Spleen (tissue), 11 donors: ENCODE measurements at regions not wholly inside any gene's neighbourhood (a gene's known extent, or its start where the extent isn't known, plus 50 kb on each side); places are given as distances from the start of the nearest gene placed in this dataset.

ENCODE experiments used
- DNase-seq: peaks from one replicate; pipeline ENCODE4 v3.0.0-alpha.2; 2020
- H3K27ac ChIP-seq, 8 donors: fragments of 200-600 bp; sonication (generic) in 7 of 8; 1 replicate in 4 of 8; 2 replicates in 4 of 8; pipeline versions ENCODE4 v1.5.0 to v1.8.0; 2016 to 2021; ENCODE audit warnings: inconsistent platforms in 4 of 8, mild to moderate bottlenecking in 4 of 8, moderate library complexity in 1 of 8
- H3K27me3 ChIP-seq, 7 donors: fragments of 200-600 bp; sonication (generic) in 6 of 7; replicated peaks in 1 of 7; 1 replicate in 4 of 7; 2 replicates in 3 of 7; pipeline versions ENCODE4 v1.5.0 to v1.8.0; 2016 to 2021; ENCODE audit warnings: inconsistent platforms in 3 of 7, mild to moderate bottlenecking in 1 of 7
- H3K36me3 ChIP-seq, 6 donors: fragments of 200-600 bp; sonication (generic) in 5 of 6; 1 replicate in 4 of 6; 2 replicates in 2 of 6; pipeline versions ENCODE4 v1.5.0 to v1.8.0; 2016 to 2021; ENCODE audit warnings: inconsistent platforms in 2 of 6
- H3K4me1 ChIP-seq, 6 donors: fragments of 200-600 bp; sonication (generic) in 5 of 6; 1 replicate in 3 of 6; 2 replicates in 3 of 6; pipeline versions ENCODE4 v1.5.0 to v1.8.0; 2016 to 2021; ENCODE audit warnings: inconsistent platforms in 3 of 6
- H3K4me3 ChIP-seq, 8 donors: fragments of 200-600 bp; sonication (generic) in 7 of 8; 1 replicate in 4 of 8; 2 replicates in 4 of 8; pipeline versions ENCODE4 v1.5.0 to v1.8.0; 2016 to 2021; ENCODE audit warnings: inconsistent platforms in 4 of 8, mild to moderate bottlenecking in 4 of 8, moderate library complexity in 2 of 8
- H3K9me3 ChIP-seq, 8 donors: fragments of 200-600 bp; sonication (generic) in 7 of 8; 1 replicate in 4 of 8; 2 replicates in 4 of 8; pipeline versions ENCODE4 v1.5.0 to v1.8.0; 2016 to 2021; ENCODE audit warnings: inconsistent platforms in 4 of 8
- POLR2A ChIP-seq, 3 donors: fragments of 450-650 bp; IDR thresholded peaks; one replicate each; pipeline ENCODE4 v1.5.1; 2017; ENCODE audit warnings: antibody characterized with exemption in 3 of 3, mild to moderate bottlenecking in 1 of 3
- POLR2AphosphoS5 ChIP-seq, 3 donors: sonication (generic); formaldehyde crosslinking; IDR thresholded peaks; one replicate each; pipeline ENCODE4 v1.5.1; 2017; ENCODE audit warnings: antibody characterized with exemption in 3 of 3
- WGBS, 5 donors: extraction: QIAGEN DNeasy Blood & Tissue Kit in 3 of 5; methylation state at CpG; one replicate each; pipeline versions ENCODE4 v1.1.5 to v1.1.7; 2013 to 2018; 5-methylcytosine and 5-hydroxymethylcytosine counted together
- intact Hi-C: fragments of 100-400 bp; cut with DNase I; formaldehyde crosslinking; loops from one replicate; pipeline ENCODE4 v1.15.0; 2023; ENCODE audit warnings: low total_unique reads
- TF ChIP-seq, protein P1 (sequence below), 11 experiments: fragments of 200-600 bp in 7 of 11; fragments of 450-650 bp in 4 of 11; sonication (generic) in 4 of 11; IDR thresholded peaks in 8 of 11; conservative IDR thresholded peaks in 3 of 11; 1 replicate in 7 of 11; 2 replicates in 4 of 11; pipeline versions ENCODE4 v1.4.0 to v1.8.0; 2016 to 2021; ENCODE audit warnings: antibody characterized with exemption in 11 of 11, inconsistent platforms in 4 of 11, mild to moderate bottlenecking in 1 of 11
- donor health status: healthy with polysubstance abuse.
- donor health status: DM: no; HTN: no; CAD: no; lungs with moderate emphysema.
- donor health status: DM: no; HTN: no; CAD: no.
- donor health status: Bipolar disorder and iron deficiency.
- donor health status: healthy.
- donor health status: DM: no; HTN: no; CAD: no.
- donor health status: DM: yes; HTN: yes; CAD: no.

DNA sequence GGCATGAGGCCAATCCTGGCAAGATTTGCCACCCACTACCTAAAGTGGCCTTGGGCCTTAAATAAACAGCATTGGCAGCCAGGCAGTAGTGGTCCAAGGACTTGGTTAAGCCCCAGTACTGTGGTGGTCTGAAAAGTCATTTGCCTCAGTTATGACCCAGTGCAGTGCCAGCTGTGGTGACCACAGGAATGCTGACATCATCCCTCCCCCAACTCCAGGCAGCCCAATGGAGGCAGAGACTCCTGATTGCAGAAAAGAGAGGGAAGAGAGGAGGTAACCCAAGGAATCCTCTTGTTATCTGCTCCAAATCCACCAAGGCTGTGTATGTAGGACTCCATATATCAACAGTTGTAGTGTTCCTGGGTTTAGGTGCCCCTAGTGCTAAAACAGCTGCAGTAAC is 883.6 kb downstream of the SQOR start:
- Histone ChIP-seq H3K4me1 (no peaks in the 10 kb centered on the region), H3K9me3 (peaks cover 0 to 33% (median 27%) of the 10 kb centered on the region in 8 donors), H3K4me3 (no peak overlapping the region), H3K36me3 (no peaks in the 10 kb centered on the region), H3K27ac (no peak overlapping the region), H3K27me3 (no peaks in the 10 kb centered on the region)
- no peak for DNase-seq
- intact Hi-C loops, result no loop called here
- TF ChIP-seq POLR2AphosphoS5 (IDR thresholded peaks at IDR 0.05) (no peak), POLR2A (IDR thresholded peaks at IDR 0.05) (no peak)
- TF ChIP-seq, protein P1, sequence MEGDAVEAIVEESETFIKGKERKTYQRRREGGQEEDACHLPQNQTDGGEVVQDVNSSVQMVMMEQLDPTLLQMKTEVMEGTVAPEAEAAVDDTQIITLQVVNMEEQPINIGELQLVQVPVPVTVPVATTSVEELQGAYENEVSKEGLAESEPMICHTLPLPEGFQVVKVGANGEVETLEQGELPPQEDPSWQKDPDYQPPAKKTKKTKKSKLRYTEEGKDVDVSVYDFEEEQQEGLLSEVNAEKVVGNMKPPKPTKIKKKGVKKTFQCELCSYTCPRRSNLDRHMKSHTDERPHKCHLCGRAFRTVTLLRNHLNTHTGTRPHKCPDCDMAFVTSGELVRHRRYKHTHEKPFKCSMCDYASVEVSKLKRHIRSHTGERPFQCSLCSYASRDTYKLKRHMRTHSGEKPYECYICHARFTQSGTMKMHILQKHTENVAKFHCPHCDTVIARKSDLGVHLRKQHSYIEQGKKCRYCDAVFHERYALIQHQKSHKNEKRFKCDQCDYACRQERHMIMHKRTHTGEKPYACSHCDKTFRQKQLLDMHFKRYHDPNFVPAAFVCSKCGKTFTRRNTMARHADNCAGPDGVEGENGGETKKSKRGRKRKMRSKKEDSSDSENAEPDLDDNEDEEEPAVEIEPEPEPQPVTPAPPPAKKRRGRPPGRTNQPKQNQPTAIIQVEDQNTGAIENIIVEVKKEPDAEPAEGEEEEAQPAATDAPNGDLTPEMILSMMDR (IDR thresholded peaks at IDR 0.05 in 8 of 11, conservative IDR thresholded peaks at IDR 0.05 in 3 of 11), result no peak

DNA sequence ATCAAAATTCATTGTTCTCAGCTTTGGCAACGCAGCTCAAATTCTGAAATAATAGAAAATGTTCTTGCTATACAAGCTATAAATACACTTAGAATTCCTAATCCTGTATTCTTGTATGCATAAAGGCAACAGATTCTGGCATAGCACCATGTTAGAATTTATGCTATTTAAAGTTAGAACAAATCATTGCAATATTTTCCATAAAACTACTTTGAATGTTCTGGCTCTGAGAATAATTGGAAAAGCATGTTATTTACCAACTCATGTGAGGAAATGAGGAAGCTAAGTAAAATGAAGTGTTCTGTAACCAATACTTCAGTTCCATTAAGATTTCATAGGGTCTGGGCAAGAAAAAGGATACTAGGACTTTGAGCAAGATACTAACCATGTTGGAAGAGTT is 888.9 kb downstream of the SQOR start:
- WGBS, 5 donors, result 67 to 94% (median 79%) methylated on average over 1 of the region's 1 CpG
- peaks cover 0 to 8% (median 2%) of the 10 kb centered on the region in 8 donors for H3K9me3 ChIP-seq
- H3K27me3 ChIP-seq, result no peaks in the 10 kb centered on the region
- DNase-seq, result no peak
- intact Hi-C loops, result no loop called here
- H3K4me1 ChIP-seq, result no peaks in the 10 kb centered on the region
- TF ChIP-seq, protein P1 (IDR thresholded peaks at IDR 0.05 in 8 of 11, conservative IDR thresholded peaks at IDR 0.05 in 3 of 11), result no peak
- TF ChIP-seq POLR2A (IDR thresholded peaks at IDR 0.05) (no peak), POLR2AphosphoS5 (IDR thresholded peaks at IDR 0.05) (no peak)
- H3K4me3 ChIP-seq, result no peak overlapping the region
- H3K27ac ChIP-seq, result no peak overlapping the region
- no peaks in the 10 kb centered on the region for H3K36me3 ChIP-seq

DNA sequence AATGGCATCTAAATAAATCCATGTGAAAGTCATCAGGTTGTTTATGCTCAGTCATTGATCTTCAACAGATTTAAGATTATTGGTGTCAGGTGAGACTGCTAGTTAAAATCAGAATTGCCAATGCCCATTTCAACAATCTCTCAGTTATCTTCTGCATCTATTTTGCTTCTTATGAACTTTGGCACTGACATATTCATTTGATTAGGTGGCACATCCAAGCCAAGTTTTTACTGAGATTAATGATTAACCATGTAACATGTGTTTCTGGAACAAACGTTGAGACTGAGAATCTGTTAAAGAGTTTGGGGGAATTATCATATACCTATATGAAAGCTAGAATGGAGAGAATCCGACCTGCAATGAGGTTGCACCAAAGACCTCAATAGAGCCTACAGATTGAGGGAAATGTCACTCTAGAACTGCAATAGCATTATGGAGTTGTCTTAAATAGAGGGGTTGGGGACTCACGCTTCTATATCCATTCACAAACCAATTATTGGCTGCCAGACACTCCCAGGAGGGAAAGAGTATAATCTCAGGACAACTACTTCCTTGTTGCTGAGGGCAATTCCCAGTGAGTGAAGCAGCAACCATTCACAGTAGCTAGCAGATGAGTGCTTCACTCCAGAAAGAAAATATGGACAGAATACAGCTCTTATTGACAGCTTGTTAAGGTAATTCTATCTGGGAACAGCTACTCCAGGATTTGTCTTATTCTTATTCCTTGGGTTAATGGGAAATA is 891.3 kb downstream of the SQOR start:
- no peak for TF ChIP-seq POLR2A (IDR thresholded peaks at IDR 0.05)
- TF ChIP-seq, protein P1 (IDR thresholded peaks at IDR 0.05 in 8 of 11, conservative IDR thresholded peaks at IDR 0.05 in 3 of 11), result no peak
- no peak for TF ChIP-seq POLR2AphosphoS5 (IDR thresholded peaks at IDR 0.05)
- 57 to 81% (median 69%) methylated on average over 3 of the region's 3 CpGs for WGBS, 5 donors
- Histone ChIP-seq H3K4me3 (no peak overlapping the region), H3K36me3 (no peaks in the 10 kb centered on the region), H3K9me3 (peaks cover 0 to 1% (median 0%) of the 10 kb centered on the region in 8 donors), H3K27me3 (no peaks in the 10 kb centered on the region), H3K4me1 (no peaks in the 10 kb centered on the region), H3K27ac (no peak overlapping the region)
- intact Hi-C loops, result no loop called here
- no peak for DNase-seq

DNA sequence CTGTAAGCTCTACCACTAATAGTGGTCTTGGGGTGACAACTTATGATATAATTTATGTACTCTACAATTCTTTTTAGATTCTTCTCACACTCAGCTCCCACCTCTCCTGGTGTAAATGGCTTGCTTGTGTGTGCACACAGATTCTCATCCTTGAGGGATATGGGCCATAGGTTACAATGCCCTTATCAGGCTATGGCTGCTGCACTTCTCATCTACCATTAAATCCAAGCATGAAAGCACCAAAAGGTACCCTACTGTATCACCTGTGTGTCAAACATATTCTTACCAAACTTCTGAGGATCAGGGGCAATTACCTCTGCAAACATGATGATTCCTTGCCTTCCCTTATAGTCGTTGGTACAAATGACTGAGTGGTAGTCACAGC is 891.9 kb downstream of the SQOR start:
- H3K27me3 ChIP-seq, result no peaks in the 10 kb centered on the region
- DNase-seq, result no peak
- WGBS, 5 donors, result 38 to 63% (median 47%) methylated on average over 1 of the region's 1 CpG
- no peaks in the 10 kb centered on the region for H3K36me3 ChIP-seq
- no peak overlapping the region for H3K4me3 ChIP-seq
- peaks cover 0 to 3% (median 0%) of the 10 kb centered on the region in 8 donors for H3K9me3 ChIP-seq
- no peak overlapping the region for H3K27ac ChIP-seq
- TF ChIP-seq POLR2A (IDR thresholded peaks at IDR 0.05) (no peak), POLR2AphosphoS5 (IDR thresholded peaks at IDR 0.05) (no peak)
- TF ChIP-seq, protein P1 (IDR thresholded peaks at IDR 0.05 in 8 of 11, conservative IDR thresholded peaks at IDR 0.05 in 3 of 11), result no peak
- H3K4me1 ChIP-seq, result no peaks in the 10 kb centered on the region
- intact Hi-C loops, result no loop called here
